HUDEP-2 (cell line): ENCODE measurements at regions not wholly inside any gene's neighbourhood (a gene's known extent, or its start where the extent isn't known, plus 50 kb on each side); places are given as distances from the start of the nearest gene placed in this dataset.
A peak's percentile ranks its signal among the peaks of the same experiment; 100 is the strongest.
"Not testable (repeated sequence)": the region's sequence is repeated elsewhere in the genome, so short reads cannot be mapped to it uniquely, and the experiment has no call there.

Experiments used
- DNase-seq, 76 experiments: peaks; one replicate each; lab custom pipeline; 2025; ENCODE audit not compliant: unreplicated experiment in 76 of 76; lab: John Stamatoyannopoulos, UW

DNA sequence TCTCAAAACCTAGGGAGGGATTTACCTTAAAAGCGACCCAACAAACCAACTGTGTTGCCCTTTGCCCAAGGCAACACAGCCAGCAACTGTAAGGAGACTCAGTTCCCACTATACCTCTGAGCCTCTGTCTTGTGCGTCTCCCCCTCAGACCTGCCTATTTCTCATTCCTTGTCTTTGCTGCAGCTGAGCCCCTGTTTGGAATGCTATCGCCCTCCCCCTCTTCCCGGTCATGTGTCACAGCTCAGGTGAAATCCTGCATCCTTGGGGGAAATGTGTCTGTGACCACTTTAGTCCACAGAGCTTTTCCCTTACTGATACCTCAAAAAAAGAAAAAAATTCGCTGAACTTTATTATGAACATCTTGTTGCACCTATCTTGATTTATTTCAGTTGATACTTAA lies 52.0 kb upstream of the LRIG1 start:
- no peak for DNase-seq

DNA sequence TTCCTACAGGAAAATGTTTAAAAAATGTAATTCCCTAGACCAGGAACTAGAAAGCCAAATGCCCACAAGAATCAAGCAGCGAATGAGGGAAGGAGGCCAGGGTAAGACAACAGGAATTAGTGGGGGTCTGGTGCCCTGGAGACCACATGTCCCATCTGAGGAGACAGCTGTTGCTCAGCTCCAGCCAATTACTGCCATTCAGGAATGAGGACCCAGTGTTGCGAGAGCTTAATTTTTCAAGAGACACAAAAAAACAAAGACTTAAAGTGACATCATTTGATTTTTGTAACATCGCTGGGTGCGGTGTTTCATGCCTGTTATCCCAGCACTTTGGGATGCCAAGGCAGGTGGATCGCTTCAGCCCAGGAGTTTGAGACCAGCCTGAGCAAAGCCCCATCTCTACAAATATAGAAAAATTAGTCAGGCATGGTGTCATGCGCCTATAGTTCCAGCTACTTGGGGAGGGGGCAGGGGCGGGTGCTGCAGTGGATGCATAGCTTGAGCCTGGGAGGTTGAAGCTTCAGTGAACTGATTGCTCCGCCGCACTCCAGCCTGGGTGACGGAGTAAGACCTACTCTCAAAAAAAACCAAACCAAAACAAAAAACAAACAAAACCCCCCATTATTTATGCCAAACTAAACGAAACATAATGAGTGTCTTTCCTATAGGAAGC lies 52.8 kb upstream of the LRIG1 start:
- DNase-seq: no peak

DNA sequence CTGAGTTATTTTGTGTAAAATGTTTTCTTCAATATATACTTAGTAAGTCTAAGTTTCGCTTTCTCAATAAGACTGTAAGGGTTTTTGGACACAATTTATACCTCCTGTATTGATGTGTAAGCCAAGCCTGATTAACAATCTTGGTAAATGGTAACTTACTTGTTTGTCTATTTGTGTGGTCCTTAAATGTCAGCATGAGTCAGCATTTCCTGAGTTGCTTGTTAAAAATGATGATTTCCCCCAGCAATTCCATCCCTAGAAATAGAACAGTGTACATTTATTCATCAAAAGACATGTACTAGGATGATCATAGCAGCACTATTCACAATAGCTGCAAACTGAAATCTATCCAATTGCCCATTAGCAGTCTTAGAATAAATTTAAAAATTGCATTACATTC lies 53.4 kb upstream of the LRIG1 start:
- DNase-seq: no peak

DNA sequence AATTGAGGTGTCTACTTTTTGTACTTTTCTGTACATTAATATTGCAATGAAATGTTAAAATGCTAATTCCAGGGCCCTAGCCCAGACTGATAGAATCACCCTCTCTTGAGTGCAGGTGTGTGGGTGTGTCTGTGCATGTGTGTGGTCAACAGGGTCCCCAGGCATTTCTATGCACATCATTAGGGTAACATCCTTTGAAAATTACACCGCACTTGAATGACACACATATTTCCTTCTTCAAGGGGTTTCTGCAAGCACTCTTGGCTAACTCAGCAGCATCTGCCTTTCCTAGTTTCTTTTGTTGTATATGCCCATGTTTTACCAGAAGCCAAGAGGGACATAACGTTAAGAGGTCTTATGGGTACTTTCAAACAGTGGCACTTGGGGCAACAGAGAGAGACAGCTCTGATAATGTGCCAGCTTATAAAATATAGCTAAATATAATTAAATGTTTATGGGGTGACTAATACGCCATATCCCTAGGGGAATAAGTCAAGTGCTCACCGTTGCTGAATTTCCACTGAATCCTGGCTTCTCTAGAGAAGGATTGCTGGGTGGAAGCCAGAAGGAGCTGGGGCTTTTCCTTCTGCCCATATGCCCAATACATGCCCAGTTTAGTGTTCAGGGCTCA lies 54.5 kb upstream of the LRIG1 start:
- DNase-seq: no peak

DNA sequence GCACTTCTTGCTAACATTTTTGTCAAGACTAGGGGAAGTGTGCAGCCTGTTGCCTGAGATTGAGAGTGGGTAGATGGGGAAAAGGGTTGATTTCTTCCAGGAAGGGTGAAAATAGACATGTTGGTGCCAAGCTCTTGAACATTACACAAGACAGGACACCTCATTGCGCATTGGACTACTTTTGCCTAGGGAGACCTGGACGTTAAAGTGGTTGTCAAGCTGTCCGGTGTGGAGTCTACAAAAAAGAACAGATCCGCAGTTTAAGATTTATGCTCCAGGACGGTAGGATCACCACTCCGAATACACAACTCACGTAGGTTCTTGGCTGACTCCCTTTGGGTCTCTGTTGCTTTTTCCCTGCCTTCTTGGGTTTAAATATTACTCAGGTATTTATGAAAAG lies 56.3 kb upstream of the LRIG1 start:
- DNase-seq: no peak

DNA sequence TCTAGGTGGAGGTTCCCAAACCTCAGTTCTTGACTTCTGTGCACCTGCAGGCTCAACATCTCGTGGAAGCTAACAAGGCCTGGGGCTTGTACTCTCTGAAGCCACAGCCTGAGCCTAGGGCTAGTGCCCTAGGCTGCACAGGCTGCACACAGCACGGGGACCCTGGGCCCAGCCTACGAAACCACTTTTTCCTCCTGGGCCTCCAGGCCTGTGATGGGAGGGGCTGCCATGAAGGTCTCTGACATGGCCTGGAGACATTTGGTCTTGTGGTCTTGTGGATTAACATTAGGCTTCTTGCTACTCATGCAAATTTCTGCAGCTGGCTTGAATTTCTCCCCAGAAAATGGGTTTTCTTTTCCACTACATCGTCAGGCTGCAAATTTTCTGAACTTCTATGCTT lies 59.1 kb upstream of the LRIG1 start:
- DNase-seq: not testable (repeated sequence)

DNA sequence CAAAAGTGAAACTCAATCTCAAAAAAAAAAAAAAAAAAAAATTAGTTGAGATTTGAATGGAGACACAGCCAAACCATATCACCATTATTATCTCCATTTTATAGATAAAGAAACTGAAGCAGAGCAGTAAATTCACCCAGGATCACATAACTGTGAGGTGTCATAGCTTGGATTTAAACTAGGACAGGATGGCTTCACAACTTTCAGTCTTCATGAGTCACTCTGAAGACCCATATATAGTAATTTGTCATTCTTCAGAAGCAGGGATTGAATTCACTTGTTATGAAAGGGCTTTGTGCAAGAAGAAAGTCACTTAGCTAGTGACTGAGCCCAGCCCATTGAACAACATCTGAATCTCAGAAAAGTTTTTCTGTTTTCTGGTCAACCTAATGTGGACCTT lies 60.5 kb upstream of the LRIG1 start:
- DNase-seq: no peak

DNA sequence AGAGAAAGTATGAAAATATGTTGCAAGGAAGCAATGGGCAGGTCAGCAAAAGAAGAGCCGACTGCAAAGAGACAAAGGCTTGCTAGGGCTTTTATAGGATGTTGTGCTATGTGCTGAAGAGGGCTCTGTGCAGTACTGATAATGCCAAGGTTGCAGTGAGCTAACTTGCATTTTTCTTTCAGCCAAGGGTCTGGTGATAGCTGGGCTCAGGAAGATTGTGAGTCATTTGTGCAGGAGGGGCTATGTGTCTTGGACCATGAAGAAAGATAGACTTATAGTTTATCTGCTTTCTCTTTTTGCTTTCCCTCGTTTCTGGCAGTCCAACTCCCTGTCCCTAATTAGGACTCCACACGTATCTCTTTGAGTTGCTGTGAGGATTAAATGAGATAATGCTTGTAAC lies 64.5 kb upstream of the LRIG1 start:
- peak in 40 of 76 experiments; percentile 1 to 84 (median 26) for DNase-seq

DNA sequence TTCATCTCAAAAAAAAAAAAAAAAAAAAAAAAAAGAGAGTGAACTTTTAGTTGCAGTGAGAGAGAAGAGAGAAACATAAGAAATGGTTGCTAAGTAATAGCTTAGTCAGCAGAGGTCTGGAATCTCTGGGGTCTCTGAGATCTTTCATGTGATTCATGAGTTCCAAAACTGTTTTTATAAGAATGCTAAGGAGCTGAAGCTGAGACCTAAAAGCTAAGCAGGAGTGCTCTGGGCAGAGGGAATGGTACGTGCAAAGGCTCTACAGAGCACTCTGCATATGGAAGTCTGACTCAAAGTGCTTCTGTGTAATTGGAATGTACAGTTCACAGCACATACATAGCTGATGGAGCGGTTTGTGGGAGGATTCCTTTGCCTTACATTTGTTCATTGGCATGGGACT lies 66.3 kb upstream of the LRIG1 start:
- no peak for DNase-seq

DNA sequence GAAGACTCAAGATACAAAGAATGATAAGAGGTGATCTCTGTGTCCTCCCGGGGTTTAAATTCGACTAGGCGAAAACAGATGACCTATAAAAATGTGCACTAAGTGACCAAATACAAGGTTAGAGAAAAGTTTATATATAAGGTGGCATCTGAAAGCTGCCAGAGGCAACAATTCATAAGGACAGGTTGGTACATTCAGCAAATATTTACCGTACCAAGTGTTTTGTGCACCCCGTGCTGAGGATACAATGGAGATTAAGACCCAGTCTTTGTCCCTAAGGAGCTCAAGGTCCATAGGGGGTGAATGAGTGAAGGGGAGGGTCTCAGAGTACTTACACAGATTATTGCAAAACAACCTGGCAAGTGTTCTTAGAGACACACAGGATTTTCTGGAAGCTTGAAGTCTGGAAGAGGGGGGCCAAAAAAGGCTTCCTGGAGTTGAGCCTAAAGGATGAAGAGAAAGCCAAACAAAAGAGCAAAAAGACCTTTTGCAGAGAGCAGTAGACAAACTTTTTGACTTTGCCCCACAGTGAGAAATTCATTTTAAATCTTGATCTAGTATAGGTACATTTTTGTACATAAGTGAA lies 71.4 kb upstream of the LRIG1 start:
- no peak for DNase-seq

DNA sequence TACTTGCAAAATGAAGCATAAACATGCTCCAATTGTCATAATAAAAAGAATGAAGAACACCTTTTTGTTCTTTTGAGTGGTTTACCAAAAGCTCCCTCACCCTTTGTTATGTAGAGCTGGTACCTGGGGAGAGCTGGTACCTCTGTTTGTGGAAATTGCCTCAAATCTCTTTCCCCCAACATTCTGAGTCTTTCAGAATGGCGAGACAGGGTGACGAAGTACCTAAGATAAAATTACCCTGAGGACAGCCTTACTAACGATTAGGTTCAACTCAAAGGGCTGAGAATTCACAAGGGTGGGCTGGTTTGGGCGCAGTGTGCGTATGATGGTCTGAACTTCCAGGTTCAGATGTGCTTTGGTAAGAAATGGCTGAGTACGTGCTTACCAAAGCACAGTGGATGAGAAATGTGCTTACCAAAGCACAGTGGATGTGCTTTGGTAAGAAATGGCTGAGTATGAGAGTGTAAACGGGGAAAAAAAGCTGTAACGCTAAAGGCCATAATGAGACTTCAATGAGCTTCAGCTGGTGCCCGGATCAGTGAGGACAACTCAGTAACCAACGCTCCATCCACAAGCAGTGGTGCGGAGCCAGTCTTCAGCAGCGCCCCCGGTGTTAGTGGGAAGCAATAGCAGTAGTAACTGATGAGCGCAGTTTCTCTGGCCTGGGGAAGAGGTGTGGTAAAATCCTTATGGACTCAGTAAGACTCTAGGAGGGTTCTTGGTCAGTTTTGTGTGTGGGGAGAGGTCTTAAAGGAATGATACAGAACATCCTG lies 72.3 kb upstream of the LRIG1 start:
- peak in 17 of 76 experiments; percentile 0 to 38 (median 9) for DNase-seq

DNA sequence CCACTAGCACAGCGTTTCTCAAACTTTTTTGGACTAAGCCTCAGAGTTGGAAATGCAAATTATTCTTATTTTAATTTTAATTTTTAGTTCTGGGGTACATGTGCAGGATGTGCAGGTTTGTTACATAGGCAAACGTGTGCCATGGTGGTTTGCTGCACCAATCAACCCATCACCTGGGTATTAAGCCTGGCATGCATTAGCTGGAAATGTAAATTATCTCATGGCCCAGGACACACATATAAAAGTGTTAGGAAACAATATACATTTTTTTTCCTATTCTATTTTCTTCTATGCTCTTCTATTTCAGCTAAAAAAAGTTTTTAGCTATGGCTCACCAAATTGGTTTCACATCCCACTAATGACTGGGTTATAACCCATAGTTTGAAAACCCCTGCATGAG lies 73.3 kb upstream of the LRIG1 start:
- no peak for DNase-seq

DNA sequence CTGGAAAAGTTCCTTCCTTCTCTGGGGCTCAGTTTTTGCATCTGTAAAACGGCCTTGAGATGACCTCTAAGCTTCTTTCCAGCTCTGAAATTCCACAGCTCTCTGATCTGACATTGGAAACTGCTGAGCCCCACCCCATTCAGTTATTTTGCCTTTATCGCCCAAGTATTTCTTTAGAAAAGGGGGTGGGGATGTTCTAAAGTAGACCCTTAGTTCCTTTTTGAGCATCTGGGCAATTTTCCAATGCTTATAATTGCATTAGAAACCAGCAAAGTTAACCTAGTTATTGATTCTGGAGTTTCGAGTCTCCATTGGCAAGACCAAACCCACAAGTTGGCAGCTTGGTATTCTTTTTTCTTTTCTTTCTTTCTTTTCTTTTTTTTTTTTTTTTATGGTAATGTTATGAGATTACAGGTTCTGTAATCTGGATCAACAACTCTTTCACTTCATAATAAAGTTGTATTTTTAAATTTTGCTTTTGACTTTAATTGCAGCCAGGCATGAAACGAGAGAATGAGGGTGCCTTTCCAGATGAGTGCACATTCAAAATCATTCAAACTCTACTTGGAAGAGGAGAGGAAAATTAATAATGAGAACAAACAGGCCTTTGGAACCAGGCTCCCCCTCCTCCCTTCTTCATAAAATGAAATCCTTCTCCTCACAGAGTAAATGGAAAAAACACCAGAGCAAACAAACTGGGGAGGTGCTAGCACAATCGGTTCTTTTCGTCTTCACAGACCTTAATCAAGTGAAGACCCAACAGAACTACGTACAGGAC lies 76.8 kb upstream of the LRIG1 start:
- DNase-seq: no peak

DNA sequence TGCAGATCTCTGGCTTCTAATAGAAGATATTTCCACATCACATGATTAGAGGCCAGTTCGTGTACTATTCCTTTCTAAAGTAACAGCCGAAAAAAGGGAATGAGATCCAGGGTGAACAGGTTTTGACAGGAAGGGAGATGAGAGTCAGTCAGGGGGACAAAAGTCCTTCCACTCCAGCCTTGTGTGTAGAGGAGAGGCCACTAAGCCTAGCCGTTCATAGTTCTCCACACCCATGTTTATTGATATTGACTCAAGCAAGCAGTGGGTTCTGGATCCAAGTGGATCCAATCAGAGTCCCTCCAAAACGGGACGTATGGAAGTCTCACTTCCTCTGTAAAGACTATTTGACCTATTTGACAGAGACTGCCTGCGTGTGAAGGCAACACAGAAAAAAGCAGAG lies 80.4 kb upstream of the LRIG1 start:
- DNase-seq: no peak

DNA sequence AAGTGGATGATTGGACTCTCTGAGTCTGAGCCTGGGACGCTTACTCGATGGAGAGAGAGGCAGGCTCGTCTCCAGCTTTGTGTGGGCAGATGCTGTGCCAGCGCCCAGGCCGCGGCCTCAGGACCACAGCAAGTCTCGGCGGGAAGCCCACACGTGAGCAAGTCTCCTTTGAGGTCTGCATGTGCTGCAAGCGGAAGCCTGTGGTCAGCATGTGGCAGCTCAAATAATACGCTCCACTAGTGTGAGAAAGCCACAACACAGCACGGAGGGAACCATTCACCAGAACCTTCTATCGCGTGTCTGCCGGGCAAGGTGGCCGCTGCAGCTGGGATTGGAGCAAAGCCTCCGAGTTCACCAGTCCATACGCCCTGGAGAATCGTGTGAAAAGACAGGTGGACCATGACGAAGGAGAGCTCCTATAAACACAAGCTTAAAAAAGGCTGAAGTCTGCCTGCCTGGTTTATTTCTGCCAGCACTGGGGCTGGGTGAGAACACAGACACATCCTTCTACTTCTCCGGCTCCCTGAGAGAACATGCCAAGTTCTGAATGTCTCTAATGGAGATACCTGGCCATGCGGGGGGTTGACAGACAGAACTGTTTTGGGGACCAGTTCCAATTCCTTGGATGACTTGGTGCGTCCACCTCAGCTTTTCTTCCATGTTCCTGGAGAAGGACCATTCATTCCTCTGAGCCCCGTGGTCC lies 82.0 kb upstream of the LRIG1 start:
- DNase-seq: no peak

DNA sequence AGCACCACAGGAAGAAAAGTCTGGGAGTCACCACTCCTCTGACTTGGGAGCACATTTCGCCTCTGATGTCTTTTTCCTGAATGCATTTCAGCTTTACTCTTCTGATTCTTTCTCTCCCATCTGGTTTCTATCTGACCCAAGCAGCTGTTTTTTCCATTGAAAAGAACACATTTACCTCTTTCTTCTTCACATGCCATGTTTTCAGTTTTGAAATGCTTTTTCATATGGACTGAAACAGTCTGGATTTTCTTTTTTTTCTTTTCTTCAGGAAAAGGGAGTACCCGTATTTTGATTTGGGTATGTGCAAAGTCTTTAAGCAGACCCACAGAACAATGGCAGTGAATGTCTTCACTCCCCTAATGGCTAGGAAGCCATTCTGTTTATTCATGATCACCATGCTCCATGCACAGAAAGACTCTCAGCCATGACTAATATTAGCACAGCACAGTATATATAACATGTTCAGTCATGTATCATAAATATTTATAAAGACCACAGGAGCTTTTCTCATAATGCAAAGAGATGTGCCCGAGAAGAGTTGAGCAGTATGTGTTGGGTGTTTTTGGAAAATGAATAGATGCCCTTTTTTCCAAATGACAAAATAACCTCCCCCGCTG lies 82.7 kb upstream of the LRIG1 start:
- DNase-seq: no peak

DNA sequence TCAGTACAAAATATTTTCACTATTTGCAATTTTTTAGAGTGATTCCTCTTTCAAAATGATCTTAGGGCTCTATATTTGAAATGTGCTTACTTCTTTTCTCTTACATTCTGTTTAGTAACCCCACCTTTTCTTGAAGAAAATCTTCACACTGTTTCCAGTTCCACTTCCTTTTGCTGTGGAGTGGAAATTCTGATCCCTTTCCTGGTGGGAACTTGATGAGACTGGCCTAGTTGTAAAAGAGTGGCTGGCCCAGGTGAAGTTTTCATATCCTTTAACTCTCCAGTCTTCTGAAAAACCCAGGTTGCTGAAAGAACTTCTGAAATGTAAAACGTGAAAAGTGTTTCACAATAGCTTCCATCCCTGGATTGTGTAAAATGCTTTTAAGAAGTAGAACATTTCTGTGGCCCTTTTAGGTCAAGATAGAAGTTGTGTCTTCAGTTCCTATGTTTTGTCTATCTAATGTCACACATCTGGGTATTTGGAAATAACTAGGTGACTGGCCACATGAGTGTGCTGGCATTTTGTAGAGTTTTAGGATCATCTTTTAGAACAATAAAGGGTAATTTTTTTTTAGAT lies 84.8 kb upstream of the LRIG1 start:
- no peak for DNase-seq

DNA sequence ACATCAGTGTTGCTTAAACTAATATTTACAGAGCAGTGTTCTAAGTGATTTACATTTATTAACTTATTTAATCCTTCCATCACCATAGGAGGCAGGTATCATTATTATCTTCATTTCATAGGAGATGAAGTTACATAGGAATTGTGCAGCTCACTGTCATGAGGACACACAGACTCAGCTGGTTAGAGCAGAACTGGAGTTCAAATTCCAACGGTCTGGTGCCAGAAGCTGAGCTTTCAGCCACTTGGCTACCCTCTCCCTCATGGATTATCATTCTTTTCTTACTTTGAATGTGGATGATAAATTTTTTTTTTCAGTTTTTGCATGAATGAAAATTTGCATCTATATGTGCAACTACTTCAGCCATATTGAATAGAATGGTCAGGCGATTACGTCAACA lies 86.0 kb upstream of the LRIG1 start:
- DNase-seq: no peak

DNA sequence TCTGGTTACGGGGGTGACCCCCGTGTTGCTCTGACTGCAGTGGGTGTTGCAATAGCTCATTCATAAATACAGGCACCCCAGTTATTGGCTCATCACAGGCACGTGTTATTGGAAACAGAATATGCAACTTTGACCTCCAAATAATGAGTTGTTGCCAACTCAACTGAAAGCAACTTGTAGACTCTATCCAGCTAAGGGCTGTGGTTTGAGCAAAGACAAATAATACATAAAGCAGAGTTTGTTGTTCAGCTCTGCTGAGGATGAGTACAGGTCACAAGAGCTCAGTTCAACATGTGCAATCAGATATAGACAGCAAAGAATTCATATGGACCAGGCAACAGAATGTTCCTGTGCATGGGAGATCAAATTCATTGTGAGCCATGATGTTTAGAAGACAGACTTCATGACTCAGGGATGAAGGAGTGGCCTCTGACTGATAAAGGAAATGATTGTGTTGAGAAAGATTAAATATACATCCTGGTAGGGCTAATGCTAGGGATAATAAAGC lies 87.6 kb upstream of the LRIG1 start:
- no peak for DNase-seq
